OCI-LY3 (cell line): ENCODE measurements at regions not wholly inside any gene's neighbourhood (a gene's known extent, or its start where the extent isn't known, plus 50 kb on each side); places are given as distances from the start of the nearest gene placed in this dataset.

Source experiments
- H2AFZ ChIP-seq: fragments of 200-600, 300-600 bp; shearing (Covaris generic); 2 replicates; pipeline ENCODE4 v1.6.0; 2014; ENCODE audit warnings: antibody characterized with exemption, low read depth, low read length
- H3K27ac ChIP-seq: fragments of 200-600, 300-600 bp; sonication (generic); 2 replicates; pipeline ENCODE4 v1.5.1; 2014; ENCODE audit warnings: mild to moderate bottlenecking, low read length, moderate library complexity, mixed read lengths
- H3K27me3 ChIP-seq: fragments of 200-600, 300-600 bp; sonication (generic); 2 replicates; pipeline ENCODE4 v1.6.1; 2014; ENCODE audit warnings: low read depth, low read length, mixed read lengths
- H3K36me3 ChIP-seq: fragments of 200-600, 300-600 bp; sonication (generic); replicated peaks from 2 replicates; pipeline ENCODE3; 2014; ENCODE audit warnings: low read depth, low read length, mixed read lengths
- H3K4me1 ChIP-seq: fragments of 300-600, 200-600 bp; sonication (generic); 2 replicates; pipeline ENCODE4 v1.6.1; 2014; ENCODE audit warnings: low read length, mixed read lengths
- H3K4me2 ChIP-seq: fragments of 200-600, 300-600 bp; sonication (generic); 2 replicates; pipeline ENCODE4 v1.6.1; 2014; ENCODE audit warnings: low read length, mixed read lengths
- H3K4me3 ChIP-seq: fragments of 300-600, 200-600 bp; sonication (generic); 2 replicates; pipeline ENCODE4 v1.5.1; 2014; ENCODE audit warnings: antibody characterized with exemption, mild to moderate bottlenecking, low read length, moderate library complexity
- H3K79me2 ChIP-seq: fragments of 300-600, 200-600 bp; shearing (Covaris generic); 2 replicates; pipeline ENCODE4 v1.6.1; 2014; ENCODE audit warnings: mild to moderate bottlenecking, low read length, mixed read lengths
- H3K9ac ChIP-seq: fragments of 300-600, 200-600 bp; shearing (Covaris generic); 2 replicates; pipeline ENCODE4 v1.6.0; 2014; ENCODE audit warnings: mild to moderate bottlenecking, low read length, moderate library complexity
- H3K9me3 ChIP-seq: fragments of 200-600, 300-600 bp; shearing (Covaris generic); 2 replicates; pipeline ENCODE4 v1.6.1; 2014; ENCODE audit warnings: low read length, mixed read lengths; ENCODE audit not compliant: insufficient read depth
- H4K20me1 ChIP-seq: fragments of 200-600, 300-600 bp; sonication (generic); 2 replicates; pipeline ENCODE4 v1.6.1; 2016; ENCODE audit warnings: low read length, mixed read lengths; ENCODE audit not compliant: insufficient read depth
- EZH2phosphoT487 ChIP-seq: fragments of 200-600 bp; shearing (Covaris generic); IDR thresholded peaks from 2 replicates; pipeline ENCODE4 v1.6.1; 2018; ENCODE audit warnings: antibody characterized with exemption, mixed run types, low read depth
- TF ChIP-seq, protein P1 (sequence below): fragments of 200-600, 300-600 bp; sonication (generic); IDR thresholded peaks from 2 replicates; pipeline ENCODE4 v1.5.1; 2014; ENCODE audit warnings: antibody characterized with exemption, low read length, low read depth

DNA sequence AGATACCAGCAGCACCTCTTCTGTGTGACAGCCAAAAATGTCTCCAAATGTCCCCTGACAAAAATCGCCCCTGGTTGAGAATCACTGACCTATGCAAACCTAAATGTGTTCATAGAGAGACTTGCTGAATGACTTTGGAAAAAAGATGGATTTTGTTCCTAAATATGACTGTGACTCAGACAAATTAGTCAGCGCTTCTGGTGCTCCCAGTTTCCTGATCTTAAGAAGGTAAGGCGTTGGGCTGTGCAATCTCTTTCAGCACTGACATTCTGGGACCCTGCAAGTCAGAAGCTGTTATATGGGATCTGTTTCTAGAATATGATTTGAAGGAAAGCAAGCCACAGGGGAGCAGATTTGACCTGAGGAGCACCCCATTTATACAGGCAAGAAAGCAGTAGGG, 90.6 kb upstream of the PWP1 start:
- H3K36me3 ChIP-seq, result no peaks in the 10 kb centered on the region
- H3K27ac ChIP-seq, result no peak overlapping the region
- H2AFZ ChIP-seq, result no peak overlapping the region
- no peak overlapping the region for H3K4me3 ChIP-seq
- H3K4me2 ChIP-seq, result no peak overlapping the region
- TF ChIP-seq, protein P1, sequence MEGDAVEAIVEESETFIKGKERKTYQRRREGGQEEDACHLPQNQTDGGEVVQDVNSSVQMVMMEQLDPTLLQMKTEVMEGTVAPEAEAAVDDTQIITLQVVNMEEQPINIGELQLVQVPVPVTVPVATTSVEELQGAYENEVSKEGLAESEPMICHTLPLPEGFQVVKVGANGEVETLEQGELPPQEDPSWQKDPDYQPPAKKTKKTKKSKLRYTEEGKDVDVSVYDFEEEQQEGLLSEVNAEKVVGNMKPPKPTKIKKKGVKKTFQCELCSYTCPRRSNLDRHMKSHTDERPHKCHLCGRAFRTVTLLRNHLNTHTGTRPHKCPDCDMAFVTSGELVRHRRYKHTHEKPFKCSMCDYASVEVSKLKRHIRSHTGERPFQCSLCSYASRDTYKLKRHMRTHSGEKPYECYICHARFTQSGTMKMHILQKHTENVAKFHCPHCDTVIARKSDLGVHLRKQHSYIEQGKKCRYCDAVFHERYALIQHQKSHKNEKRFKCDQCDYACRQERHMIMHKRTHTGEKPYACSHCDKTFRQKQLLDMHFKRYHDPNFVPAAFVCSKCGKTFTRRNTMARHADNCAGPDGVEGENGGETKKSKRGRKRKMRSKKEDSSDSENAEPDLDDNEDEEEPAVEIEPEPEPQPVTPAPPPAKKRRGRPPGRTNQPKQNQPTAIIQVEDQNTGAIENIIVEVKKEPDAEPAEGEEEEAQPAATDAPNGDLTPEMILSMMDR, result no peak
- no peak for TF ChIP-seq EZH2phosphoT487
- no peaks in the 10 kb centered on the region for H4K20me1 ChIP-seq
- no peaks in the 10 kb centered on the region for H3K79me2 ChIP-seq
- H3K4me1 ChIP-seq, result no peaks in the 10 kb centered on the region
- H3K9me3 ChIP-seq, result no peaks in the 10 kb centered on the region; the same call in 1 of the 2 replicates
- no peaks in the 10 kb centered on the region; the same call in 1 of the 2 replicates for H3K27me3 ChIP-seq
- H3K9ac ChIP-seq, result no peak overlapping the region

DNA sequence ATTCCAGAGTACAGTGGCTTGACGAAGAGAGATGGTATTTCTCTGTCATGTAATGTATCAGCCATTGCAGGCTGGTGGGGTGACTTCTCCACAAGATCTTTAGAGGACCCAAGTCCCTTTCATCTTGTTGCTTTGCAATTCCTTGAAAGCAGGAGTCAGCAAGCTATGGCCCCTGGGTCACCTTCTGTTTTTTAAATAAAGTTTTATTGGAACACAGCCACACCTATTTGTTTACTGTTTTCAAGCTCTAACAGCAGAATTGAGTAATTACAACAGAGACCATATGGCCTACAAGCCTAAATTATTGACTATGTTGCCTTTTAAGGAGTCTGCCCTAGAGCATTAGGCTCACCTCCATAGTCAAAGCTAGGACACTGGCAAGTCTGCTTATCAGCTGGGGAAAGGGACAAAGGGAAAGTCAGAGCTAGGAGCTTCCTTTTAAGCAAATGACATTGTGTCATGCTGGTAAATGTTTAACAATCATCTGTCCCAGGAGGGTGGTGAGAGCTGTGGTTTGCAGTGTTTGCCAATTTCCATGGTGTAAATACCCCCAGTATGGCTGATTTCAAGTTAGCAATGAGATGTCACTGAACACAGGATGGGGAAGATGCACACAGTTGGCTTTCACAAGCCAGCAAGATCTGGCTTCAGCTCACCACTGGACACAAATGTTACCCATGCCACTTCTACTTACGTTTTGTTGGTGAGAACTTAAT, 87.7 kb upstream of the PWP1 start:
- H4K20me1 ChIP-seq, result no peaks in the 10 kb centered on the region
- no peak for TF ChIP-seq EZH2phosphoT487
- TF ChIP-seq, protein P1, result no peak
- H3K9me3 ChIP-seq, result no peaks in the 10 kb centered on the region; the same call in 1 of the 2 replicates
- H3K27ac ChIP-seq, result no peak overlapping the region
- no peaks in the 10 kb centered on the region for H3K4me1 ChIP-seq
- H3K27me3 ChIP-seq, result no peaks in the 10 kb centered on the region; the same call in 1 of the 2 replicates
- H3K9ac ChIP-seq, result no peak overlapping the region
- no peaks in the 10 kb centered on the region for H3K36me3 ChIP-seq
- H2AFZ ChIP-seq, result no peak overlapping the region
- H3K4me2 ChIP-seq, result no peak overlapping the region
- no peak overlapping the region for H3K4me3 ChIP-seq
- no peaks in the 10 kb centered on the region for H3K79me2 ChIP-seq

DNA sequence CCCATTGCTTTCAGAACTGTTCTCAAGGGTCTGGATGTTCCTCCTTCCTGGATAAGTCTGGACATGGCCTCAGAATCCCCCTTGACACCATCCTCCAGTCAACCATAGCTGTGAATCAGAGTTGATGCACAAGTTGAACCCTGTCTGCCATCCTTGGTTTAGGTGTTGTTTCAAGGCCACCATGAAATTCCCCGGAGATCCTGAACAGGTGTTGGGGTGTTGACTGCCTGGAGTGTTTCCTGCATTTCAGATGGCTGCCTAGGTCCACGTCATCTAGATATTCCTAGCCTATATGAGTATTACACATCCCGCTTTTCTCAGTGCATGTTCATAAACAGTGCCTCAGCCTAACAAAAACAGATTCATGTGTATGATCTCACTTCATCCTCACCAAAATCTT, 86.7 kb upstream of the PWP1 start:
- Histone ChIP-seq H3K4me3 (no peak overlapping the region), H3K9me3 (no peaks in the 10 kb centered on the region; the same call in 1 of the 2 replicates), H3K79me2 (no peaks in the 10 kb centered on the region), H3K27ac (no peak overlapping the region), H3K36me3 (no peaks in the 10 kb centered on the region), H3K27me3 (no peaks in the 10 kb centered on the region; the same call in 1 of the 2 replicates), H4K20me1 (no peaks in the 10 kb centered on the region), H3K4me2 (no peak overlapping the region), H2AFZ (no peak overlapping the region), H3K9ac (no peak overlapping the region), H3K4me1 (no peaks in the 10 kb centered on the region)
- no peak for TF ChIP-seq EZH2phosphoT487
- TF ChIP-seq, protein P1, result no peak

DNA sequence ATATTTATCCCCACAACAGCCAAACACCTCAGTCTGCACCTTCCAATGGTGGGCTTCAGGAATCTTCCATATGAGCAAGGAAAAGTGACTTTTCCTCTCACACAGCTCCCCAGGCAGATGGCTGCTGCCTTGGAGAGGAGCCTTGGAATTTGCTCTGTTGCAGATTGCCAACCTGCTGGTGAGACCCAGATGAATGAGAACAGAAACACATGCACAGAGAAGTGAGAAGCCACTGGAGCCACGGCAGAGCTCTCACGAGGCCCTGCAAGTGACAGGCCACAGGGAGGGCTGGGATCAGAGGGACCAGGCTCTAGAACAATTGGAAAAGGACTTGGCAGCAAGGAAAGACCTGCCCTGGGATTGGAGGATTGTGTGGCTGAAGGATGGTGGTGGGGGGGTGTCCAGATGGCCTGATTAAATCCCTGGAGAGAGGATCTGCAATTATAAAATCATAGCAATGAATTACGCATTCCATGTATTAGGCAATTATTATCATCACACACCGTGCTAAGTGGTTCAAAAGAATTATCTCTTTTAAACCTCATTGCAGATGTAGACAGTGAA, 84.9 kb upstream of the PWP1 start:
- Histone ChIP-seq H2AFZ (no peak overlapping the region), H3K9me3 (no peaks in the 10 kb centered on the region), H3K4me1 (no peaks in the 10 kb centered on the region), H4K20me1 (no peaks in the 10 kb centered on the region), H3K4me3 (no peak overlapping the region), H3K9ac (no peak overlapping the region), H3K27me3 (no peaks in the 10 kb centered on the region; the same call in 1 of the 2 replicates), H3K79me2 (no peaks in the 10 kb centered on the region), H3K27ac (no peak overlapping the region), H3K36me3 (no peaks in the 10 kb centered on the region), H3K4me2 (no peak overlapping the region)
- TF ChIP-seq EZH2phosphoT487, result no peak
- TF ChIP-seq, protein P1, result no peak
